Gastrocnemius medialis (tissue), 4 donors: ENCODE measurements at regions not wholly inside any gene's neighbourhood (a gene's known extent, or its start where the extent isn't known, plus 50 kb on each side); places are given as distances from the start of the nearest gene placed in this dataset.

Experiments
- POLR2A ChIP-seq, 2 donors: fragments of 450-650 bp; IDR thresholded peaks; one replicate each; pipeline ENCODE4 v1.6.1; 2017; ENCODE audit warnings: antibody characterized with exemption in 2 of 2, mild to moderate bottlenecking in 2 of 2, moderate library complexity in 2 of 2
- TF ChIP-seq, protein P1 (sequence below), 5 experiments: fragments of 450-650 bp in 3 of 5; fragments of 200-600 bp in 2 of 5; sonication (generic) in 2 of 5; IDR thresholded peaks in 4 of 5; conservative IDR thresholded peaks in 1 of 5; 1 replicate in 4 of 5; 2 replicates in 1 of 5; pipeline ENCODE4 v1.5.1; 2016 to 2019; ENCODE audit warnings: antibody characterized with exemption in 5 of 5, mild to moderate bottlenecking in 3 of 5, moderate library complexity in 3 of 5

DNA sequence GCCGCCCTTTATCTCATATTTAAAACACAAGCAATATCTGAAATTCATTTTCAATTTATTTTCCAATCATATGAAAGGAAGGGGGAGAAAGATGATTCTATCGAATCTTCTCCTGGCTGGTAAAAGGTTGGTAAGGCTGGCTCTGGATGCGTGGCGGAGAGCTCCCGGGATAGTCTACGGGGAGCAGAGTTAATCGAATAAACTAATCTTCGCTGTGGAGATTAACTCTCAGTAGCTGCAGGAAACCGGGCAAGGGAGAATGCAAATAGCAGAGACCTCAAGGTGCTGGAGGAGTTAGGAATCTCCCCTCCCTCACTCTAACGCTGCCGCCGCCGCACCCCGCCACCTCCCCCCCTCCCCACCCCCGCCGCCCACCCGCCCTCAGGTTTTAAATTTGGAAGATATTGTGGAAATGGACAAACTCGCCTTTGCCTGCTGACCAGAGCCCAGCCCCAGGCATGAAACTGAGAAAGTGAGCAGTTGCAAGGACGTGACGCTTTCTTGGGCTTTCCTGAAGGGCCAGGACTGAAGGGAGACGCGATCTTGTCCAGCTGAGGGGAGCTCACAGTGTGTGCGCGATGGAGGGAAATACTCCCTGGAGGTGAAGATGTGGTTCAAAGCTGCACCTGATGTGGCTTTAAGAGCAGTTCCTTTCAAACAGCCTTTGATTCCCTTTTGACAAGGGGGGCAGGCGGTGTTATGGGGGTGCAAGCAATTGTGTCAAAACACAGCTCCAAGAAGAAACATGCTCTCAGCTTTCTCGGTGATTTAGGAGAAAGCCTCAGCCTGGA is 308.2 kb upstream of the IRX3 start:
- TF ChIP-seq, protein P1, sequence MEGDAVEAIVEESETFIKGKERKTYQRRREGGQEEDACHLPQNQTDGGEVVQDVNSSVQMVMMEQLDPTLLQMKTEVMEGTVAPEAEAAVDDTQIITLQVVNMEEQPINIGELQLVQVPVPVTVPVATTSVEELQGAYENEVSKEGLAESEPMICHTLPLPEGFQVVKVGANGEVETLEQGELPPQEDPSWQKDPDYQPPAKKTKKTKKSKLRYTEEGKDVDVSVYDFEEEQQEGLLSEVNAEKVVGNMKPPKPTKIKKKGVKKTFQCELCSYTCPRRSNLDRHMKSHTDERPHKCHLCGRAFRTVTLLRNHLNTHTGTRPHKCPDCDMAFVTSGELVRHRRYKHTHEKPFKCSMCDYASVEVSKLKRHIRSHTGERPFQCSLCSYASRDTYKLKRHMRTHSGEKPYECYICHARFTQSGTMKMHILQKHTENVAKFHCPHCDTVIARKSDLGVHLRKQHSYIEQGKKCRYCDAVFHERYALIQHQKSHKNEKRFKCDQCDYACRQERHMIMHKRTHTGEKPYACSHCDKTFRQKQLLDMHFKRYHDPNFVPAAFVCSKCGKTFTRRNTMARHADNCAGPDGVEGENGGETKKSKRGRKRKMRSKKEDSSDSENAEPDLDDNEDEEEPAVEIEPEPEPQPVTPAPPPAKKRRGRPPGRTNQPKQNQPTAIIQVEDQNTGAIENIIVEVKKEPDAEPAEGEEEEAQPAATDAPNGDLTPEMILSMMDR (IDR thresholded peaks at IDR 0.05 in 4 of 5, conservative IDR thresholded peaks at IDR 0.05 in 1 of 5): no peak
- TF ChIP-seq POLR2A (IDR thresholded peaks at IDR 0.05): no peak
